Medulla oblongata (tissue), 1 donor: ENCODE measurements at regions not wholly inside any gene's neighbourhood (a gene's known extent, or its start where the extent isn't known, plus 50 kb on each side); places are given as distances from the start of the nearest gene placed in this dataset.
"Not testable (repeated sequence)": the region's sequence is repeated elsewhere in the genome, so short reads cannot be mapped to it uniquely, and the experiment has no call there.

ENCODE experiments used
- DNase-seq: peaks from one replicate; pipeline ENCODE4 v3.0.0-alpha.2; 2015; ENCODE audit errors: extremely low spot score

DNA sequence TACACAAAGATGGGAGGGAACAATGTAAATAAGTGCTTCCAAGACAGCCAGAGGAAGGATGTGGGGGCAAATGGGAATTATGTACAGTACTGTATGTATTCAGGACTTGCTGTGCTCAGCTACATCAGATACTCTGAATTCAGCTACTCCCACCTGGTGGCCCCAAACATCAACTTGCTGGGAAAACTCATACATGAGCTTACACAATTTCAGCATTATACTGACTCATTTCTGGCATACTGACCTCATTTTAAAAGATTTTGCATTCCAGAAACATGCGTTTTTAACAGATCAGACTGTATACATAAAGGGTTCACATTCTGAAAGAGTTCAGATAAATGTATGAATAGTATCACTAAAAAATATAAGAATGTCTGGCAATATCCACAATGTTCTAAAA lies 59.7 kb downstream of the GPX5 start:
- DNase-seq: no peak

- no peak for DNase-seq
Measured at GRCh38 chr6:28586324-28586723, 60.6 kb downstream of the GPX5 start.

GRCh38 chr6:28586962-28587745 lies 61.5 kb downstream of the GPX5 start:
- no peak for DNase-seq

DNA sequence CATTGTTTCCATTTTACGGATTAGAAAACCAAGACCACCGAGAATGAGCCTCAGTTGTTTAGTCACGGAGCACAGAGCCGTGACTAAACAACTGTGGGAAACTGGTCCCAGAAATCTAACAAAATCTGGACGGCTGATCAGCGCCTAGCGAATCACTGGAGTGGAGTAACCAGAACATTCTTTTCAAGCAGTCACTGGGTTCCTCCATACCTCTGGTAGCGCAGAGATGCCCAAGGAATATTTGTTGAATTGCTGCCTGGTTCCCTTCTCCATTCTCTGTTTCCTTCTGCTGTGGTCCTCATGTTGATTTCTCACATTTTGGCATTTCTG lies 62.0 kb downstream of the GPX5 start:
- no peak for DNase-seq

- no peak for DNase-seq
Measured at GRCh38 chr6:28588666-28589065, 63.0 kb downstream of the GPX5 start.

GRCh38 chr6:28589234-28589956 lies 63.7 kb downstream of the GPX5 start:
- peak; percentile 19 for DNase-seq

- DNase-seq: no peak
Measured at GRCh38 chr6:28589957-28590349, 64.3 kb downstream of the GPX5 start.

DNA sequence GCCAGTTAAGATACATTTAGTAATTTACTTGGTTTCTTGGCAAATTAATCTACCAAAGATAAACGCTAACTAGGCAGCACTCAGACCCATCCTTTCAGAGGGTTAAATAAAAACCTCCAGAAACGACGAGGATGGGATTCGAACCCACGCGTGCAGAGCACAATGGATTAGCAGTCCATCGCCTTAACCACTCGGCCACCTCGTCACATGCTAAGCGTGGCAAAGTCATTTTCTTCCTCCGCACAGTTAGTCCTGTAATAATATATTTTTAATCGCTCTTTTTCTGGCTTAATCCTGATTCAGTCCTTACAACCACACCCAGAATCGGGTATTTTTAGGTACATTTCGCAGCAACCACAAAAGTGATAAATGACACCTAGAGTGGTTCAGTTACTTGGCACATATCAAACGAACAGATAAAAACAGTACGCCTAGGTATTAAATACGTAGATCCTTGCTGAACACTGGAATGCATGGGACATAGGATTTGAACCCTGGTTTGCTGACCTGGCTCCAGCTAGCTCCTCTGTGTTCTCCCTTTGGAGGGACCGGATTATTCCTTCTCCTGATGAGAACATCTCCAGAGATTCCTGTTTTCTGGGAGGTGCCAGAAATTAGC lies 71.6 kb downstream of the GPX5 start:
- no peak for DNase-seq

- DNase-seq: no peak
Measured at GRCh38 chr6:28597924-28598722, 72.4 kb downstream of the GPX5 start.

GRCh38 chr6:28598757-28599686 lies 73.3 kb downstream of the GPX5 start:
- DNase-seq: no peak

- DNase-seq: no peak
Measured at GRCh38 chr6:28600245-28600644, 74.6 kb downstream of the GPX5 start.

DNA sequence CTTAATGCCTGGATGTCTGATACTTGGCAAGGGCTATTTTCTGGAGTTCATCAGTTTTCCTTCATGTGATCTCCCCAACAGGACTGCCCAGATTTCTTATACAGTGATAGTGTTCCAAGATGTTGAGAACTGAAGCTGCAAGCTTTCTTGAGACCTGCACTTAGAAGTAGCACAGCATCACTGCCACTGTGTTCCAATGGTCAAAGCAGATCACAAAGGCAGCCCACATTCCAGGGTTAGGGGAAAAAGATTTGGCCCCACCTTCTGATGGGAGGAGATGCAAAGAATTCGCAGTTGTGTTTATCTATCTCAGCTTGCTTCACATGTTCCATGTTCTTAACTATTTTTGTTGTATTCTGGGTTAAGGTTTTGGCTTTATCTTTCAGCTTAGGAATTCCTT lies 78.2 kb downstream of the GPX5 start:
- DNase-seq: no peak

GRCh38 chr6:28606424-28607391 lies 81.0 kb downstream of the GPX5 start:
- DNase-seq: peak; percentile 22

- no peak for DNase-seq
Measured at GRCh38 chr6:28607990-28608389, 82.3 kb downstream of the GPX5 start.

GRCh38 chr6:28609672-28610071 lies 84.0 kb downstream of the GPX5 start:
- DNase-seq: no peak

DNA sequence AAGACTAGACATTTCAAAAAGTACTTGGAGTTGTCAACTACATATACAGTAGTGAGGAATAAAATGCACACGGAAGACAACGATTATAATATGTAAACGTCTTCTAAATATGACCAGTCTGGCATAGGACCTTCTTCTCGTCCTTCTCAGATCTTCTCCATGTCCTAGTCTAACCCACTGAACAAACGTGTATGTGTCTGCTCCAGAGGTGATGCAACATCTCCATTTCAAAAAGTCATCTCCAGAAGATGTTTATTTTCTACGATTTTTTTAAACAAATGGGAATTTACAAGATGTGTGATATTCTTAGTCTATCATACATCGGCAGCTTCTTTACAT lies 89.9 kb downstream of the GPX5 start:
- no peak for DNase-seq

- DNase-seq: no peak
Measured at GRCh38 chr6:28615955-28616747, 90.5 kb downstream of the GPX5 start.

GRCh38 chr6:28618898-28619555 lies 93.3 kb downstream of the GPX5 start:
- no peak for DNase-seq

GRCh38 chr6:28621268-28621667 lies 95.6 kb downstream of the GPX5 start:
- DNase-seq: not testable (repeated sequence)
